WERI-Rb-1 (cell line): ENCODE measurements at regions not wholly inside any gene's neighbourhood (a gene's known extent, or its start where the extent isn't known, plus 50 kb on each side); places are given as distances from the start of the nearest gene placed in this dataset.

Experiments
- DNase-seq: peaks from one replicate; pipeline ENCODE4 v3.0.0-alpha.2; 2020
- H3K27ac ChIP-seq: fragments of 250-450 bp; sonication (Bioruptor Pico); 2 replicates; pipeline ENCODE4 v1.5.1; 2020; ENCODE audit warnings: mild to moderate bottlenecking, moderate library complexity
- H3K27me3 ChIP-seq: fragments of 250-450 bp; sonication (Bioruptor Pico); 2 replicates; pipeline ENCODE4 v1.5.1; 2021; ENCODE audit warnings: mild to moderate bottlenecking, low read depth, moderate library complexity; ENCODE audit not compliant: insufficient read depth, severe bottlenecking
- H3K36me3 ChIP-seq: fragments of 250-450 bp; sonication (Bioruptor Pico); 2 replicates; pipeline ENCODE4 v1.5.1; 2020; ENCODE audit warnings: mild to moderate bottlenecking, moderate library complexity
- H3K4me3 ChIP-seq: 2 replicates; pipeline ENCODE4 v1.5.1; 2011; ENCODE audit warnings: low read depth, mild to moderate bottlenecking, control low read depth, low read length
- H3K9me3 ChIP-seq: fragments of 250-450 bp; sonication (Bioruptor Pico); 2 replicates; pipeline ENCODE4 v1.5.1; 2021; ENCODE audit warnings: mild to moderate bottlenecking, moderate library complexity; ENCODE audit not compliant: severe bottlenecking
- CTCF ChIP-seq: IDR thresholded peaks from 2 replicates; pipeline ENCODE4 v1.5.1; 2011; ENCODE audit warnings: low read depth, mild to moderate bottlenecking, control low read depth, inconsistent platforms, low read length

GRCh38 chr11:79940974-79941735 lies 500.3 kb upstream of the TENM4 start:
- Histone ChIP-seq H3K27me3 (peaks cover 62% of the 10 kb centered on the region), H3K9me3 (no peaks in the 10 kb centered on the region), H3K27ac (no peak overlapping the region), H3K36me3 (no peaks in the 10 kb centered on the region), H3K4me3 (no peak overlapping the region)
- no peak for DNase-seq
- no peak for TF ChIP-seq CTCF

DNA sequence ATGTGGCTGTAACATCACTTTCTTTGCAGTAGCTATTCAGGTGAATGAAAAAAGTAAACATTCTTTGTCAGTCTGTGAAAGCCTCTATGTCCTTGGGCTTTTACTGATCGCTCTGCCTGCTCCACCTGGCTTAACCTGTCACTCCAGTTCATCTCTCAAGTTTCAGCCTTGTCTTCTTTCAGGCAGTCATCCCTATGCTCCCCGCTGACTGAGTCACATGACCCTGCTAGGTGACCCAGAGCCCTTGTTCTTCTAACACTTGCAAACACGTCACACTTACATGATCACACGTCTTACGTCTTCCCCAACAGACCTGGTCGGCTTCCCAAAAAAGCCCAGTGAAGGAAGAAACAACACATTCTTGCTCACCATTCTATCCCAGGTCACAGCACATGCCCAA lies 499.3 kb upstream of the TENM4 start:
- no peaks in the 10 kb centered on the region for H3K36me3 ChIP-seq
- no peak for TF ChIP-seq CTCF
- peaks cover 56% of the 10 kb centered on the region for H3K27me3 ChIP-seq
- H3K4me3 ChIP-seq = no peak overlapping the region
- H3K27ac ChIP-seq = no peak overlapping the region
- DNase-seq = no peak
- no peaks in the 10 kb centered on the region for H3K9me3 ChIP-seq

GRCh38 chr11:79939111-79939510 lies 498.3 kb upstream of the TENM4 start:
- H3K36me3 ChIP-seq = no peaks in the 10 kb centered on the region
- no peak overlapping the region for H3K4me3 ChIP-seq
- DNase-seq = no peak
- H3K27ac ChIP-seq = no peak overlapping the region
- no peak for TF ChIP-seq CTCF
- peaks cover 65% of the 10 kb centered on the region for H3K27me3 ChIP-seq
- no peaks in the 10 kb centered on the region for H3K9me3 ChIP-seq

- Histone ChIP-seq H3K9me3 (no peaks in the 10 kb centered on the region), H3K36me3 (no peaks in the 10 kb centered on the region)
Measured at GRCh38 chr11:79937676-79938334, 497.0 kb upstream of the TENM4 start.

DNA sequence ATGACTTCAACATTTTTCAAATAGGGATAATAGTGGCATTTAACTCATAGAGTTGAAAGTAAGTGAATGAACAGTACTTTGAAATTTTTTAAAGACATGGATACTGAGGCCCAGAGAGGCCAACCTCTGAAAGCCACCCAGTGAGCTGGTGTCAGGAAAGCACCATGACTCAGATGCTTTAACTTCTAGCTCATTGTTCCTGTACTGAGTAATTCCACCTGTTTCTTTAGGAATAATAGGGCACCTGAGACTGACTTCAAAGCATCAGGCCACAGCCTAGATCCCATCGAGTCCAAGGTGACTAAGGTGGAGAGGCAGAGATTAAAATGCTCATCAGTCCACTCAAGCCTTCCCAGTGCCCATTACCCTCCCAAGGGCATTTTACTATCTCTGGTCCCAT lies 491.8 kb upstream of the TENM4 start:
- Histone ChIP-seq H3K27me3 (peaks cover 58% of the 10 kb centered on the region), H3K4me3 (no peak overlapping the region), H3K27ac (no peak overlapping the region), H3K36me3 (no peaks in the 10 kb centered on the region), H3K9me3 (no peaks in the 10 kb centered on the region)
- no peak for DNase-seq
- no peak for TF ChIP-seq CTCF

More at GRCh38 chr11:79937676-79938334, 497.0 kb upstream of the TENM4 start:
- Histone ChIP-seq H3K27ac (no peak overlapping the region), H3K4me3 (no peak overlapping the region), H3K27me3 (peaks cover 65% of the 10 kb centered on the region)
- no peak for DNase-seq
- TF ChIP-seq CTCF = no peak

GRCh38 chr11:79931692-79932091 lies 490.9 kb upstream of the TENM4 start:
- H3K36me3 ChIP-seq = no peaks in the 10 kb centered on the region
- no peak for TF ChIP-seq CTCF
- peaks cover 53% of the 10 kb centered on the region for H3K27me3 ChIP-seq
- DNase-seq = no peak
- H3K9me3 ChIP-seq = no peaks in the 10 kb centered on the region
- H3K27ac ChIP-seq = no peak overlapping the region
- no peak overlapping the region for H3K4me3 ChIP-seq
